ENCODE measurements at regions not wholly inside any gene's neighbourhood (a gene's known extent, or its start where the extent isn't known, plus 50 kb on each side); places are given as distances from the start of the nearest gene placed in this dataset.

DNA sequence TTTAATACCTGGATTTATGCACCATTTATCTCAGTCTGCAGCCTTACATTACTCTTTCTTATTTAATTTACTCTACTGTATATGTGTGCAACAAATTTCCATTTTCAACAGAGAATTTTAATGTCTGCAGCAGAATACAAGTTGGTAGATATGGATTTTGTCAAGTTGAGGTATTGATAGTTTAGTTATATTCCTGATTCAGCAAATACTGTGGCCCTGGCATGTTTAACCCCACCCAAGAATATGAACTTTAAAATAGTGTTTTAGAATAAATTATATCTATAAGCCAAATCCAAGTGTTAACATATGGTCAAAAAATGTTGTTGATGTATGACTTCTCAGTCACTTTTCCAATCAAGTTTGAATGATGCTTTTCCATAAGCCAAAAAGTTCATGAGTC, 378.4 kb upstream of the NRG3 start:
- no peak overlapping the region for H3K9ac ChIP-seq
- H3K27me3 ChIP-seq (ENCODE audit: insufficient read depth), result no peaks in the 10 kb centered on the region
- no peak overlapping the region for H3K4me3 ChIP-seq (ENCODE audit: low read depth in 2 of 2, low read length in 1 of 2)
- ChIA-PET POLR2A (no interaction called here), CTCF (no interaction called here)
- H3K27ac ChIP-seq (ENCODE audit: low read depth in 2 of 2, low read length in 1 of 2), result no peak overlapping the region
- H3K9me3 ChIP-seq, result no peaks in the 10 kb centered on the region
- H2AFZ ChIP-seq (ENCODE audit: low read depth), result no peak overlapping the region
- H3F3A ChIP-seq (replicated peaks; ENCODE audit: insufficient read depth), result no peaks in the 10 kb centered on the region
- no peaks in the 10 kb centered on the region for H3K9me2 ChIP-seq
- no peak for DNase-seq
- TF ChIP-seq RXRA (IDR thresholded peaks at IDR 0.05; ENCODE audit: borderline replicate concordance, low read depth) (no peak), TAF1 (IDR thresholded peaks at IDR 0.05; ENCODE audit: borderline replicate concordance, low read depth, low read length) (no peak), TEAD4 (IDR thresholded peaks at IDR 0.05; ENCODE audit: borderline replicate concordance, insufficient read depth) (no peak), NFIC (IDR thresholded peaks at IDR 0.05; ENCODE audit: borderline replicate concordance) (no peak), POLR2AphosphoS5 (IDR thresholded peaks at IDR 0.05; ENCODE audit: low read depth, low read length) (no peak), YY1 (IDR thresholded peaks at IDR 0.05; ENCODE audit: low read depth) (no peak), SIN3A (IDR thresholded peaks at IDR 0.05; ENCODE audit: borderline replicate concordance, low read depth, low read length) (no peak), ELF1 (IDR thresholded peaks at IDR 0.05) (no peak), GABPA (IDR thresholded peaks at IDR 0.05; ENCODE audit: low read depth) (no peak), SMC3 (IDR thresholded peaks at IDR 0.05; ENCODE audit: low read depth, low read length) (no peak), RFX5 (IDR thresholded peaks at IDR 0.05; ENCODE audit: low read length) (no peak), FOXJ3 (CRISPR knock-in tag; IDR thresholded peaks at IDR 0.05) (no peak), RAD21 (IDR thresholded peaks at IDR 0.05; ENCODE audit: low read length) (no peak), RCOR1 (IDR thresholded peaks at IDR 0.05; ENCODE audit: low read length) (no peak), TCF12 (IDR thresholded peaks at IDR 0.05) (no peak)
- TF ChIP-seq, protein P1, sequence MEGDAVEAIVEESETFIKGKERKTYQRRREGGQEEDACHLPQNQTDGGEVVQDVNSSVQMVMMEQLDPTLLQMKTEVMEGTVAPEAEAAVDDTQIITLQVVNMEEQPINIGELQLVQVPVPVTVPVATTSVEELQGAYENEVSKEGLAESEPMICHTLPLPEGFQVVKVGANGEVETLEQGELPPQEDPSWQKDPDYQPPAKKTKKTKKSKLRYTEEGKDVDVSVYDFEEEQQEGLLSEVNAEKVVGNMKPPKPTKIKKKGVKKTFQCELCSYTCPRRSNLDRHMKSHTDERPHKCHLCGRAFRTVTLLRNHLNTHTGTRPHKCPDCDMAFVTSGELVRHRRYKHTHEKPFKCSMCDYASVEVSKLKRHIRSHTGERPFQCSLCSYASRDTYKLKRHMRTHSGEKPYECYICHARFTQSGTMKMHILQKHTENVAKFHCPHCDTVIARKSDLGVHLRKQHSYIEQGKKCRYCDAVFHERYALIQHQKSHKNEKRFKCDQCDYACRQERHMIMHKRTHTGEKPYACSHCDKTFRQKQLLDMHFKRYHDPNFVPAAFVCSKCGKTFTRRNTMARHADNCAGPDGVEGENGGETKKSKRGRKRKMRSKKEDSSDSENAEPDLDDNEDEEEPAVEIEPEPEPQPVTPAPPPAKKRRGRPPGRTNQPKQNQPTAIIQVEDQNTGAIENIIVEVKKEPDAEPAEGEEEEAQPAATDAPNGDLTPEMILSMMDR (IDR thresholded peaks at IDR 0.05), result no peak
- TF ChIP-seq, protein P2, sequence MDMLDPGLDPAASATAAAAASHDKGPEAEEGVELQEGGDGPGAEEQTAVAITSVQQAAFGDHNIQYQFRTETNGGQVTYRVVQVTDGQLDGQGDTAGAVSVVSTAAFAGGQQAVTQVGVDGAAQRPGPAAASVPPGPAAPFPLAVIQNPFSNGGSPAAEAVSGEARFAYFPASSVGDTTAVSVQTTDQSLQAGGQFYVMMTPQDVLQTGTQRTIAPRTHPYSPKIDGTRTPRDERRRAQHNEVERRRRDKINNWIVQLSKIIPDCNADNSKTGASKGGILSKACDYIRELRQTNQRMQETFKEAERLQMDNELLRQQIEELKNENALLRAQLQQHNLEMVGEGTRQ (IDR thresholded peaks at IDR 0.05; ENCODE audit: borderline replicate concordance, low read depth, low read length), result no peak
- H3K4me1 ChIP-seq (ENCODE audit: control insufficient read depth in 1 of 2, insufficient read depth in 2 of 2, low read depth in 1 of 2, low read length in 1 of 2), result no peaks in the 10 kb centered on the region
- H3K4me2 ChIP-seq, result no peak overlapping the region
- no peaks in the 10 kb centered on the region for H4K20me1 ChIP-seq (ENCODE audit: insufficient read depth)
- H3K36me3 ChIP-seq (replicated peaks in 1 of 2; ENCODE audit: control insufficient read depth in 1 of 2, insufficient read depth in 2 of 2, low read length in 1 of 2), result no peaks in the 10 kb centered on the region
- no peaks in the 10 kb centered on the region for H3K79me2 ChIP-seq (ENCODE audit: insufficient read depth)

DNA sequence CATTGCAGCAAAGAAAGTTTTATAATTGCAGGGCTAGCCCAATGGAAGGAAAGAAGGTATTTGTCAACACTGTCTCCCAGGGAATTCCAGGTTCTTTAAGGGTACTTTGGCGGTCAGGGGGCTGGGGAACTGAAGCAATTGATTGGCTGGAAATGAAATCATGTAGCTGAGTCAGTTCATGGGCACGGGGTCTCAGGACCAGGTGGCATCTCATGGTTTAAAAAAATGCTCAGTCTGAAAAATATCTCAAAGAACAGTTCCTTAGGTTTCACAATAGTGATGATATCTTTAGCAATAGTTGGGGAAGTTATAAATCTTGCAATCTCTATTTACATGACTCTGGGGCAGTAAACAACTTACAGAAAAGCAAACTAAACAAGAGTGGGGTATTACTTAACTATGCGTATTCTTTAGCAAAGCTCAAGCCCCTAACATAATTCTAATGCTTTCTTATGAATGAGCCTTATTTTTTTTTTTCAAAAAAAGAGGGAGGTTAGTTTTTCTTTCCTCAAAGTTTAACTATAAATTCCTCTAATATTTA, 376.9 kb upstream of the NRG3 start:
- TF ChIP-seq GATA2 (CRISPR knock-in tag; IDR thresholded peaks at IDR 0.05) (no peak), MXI1 (IDR thresholded peaks at IDR 0.05; ENCODE audit: low read depth, low read length) (no peak), ELF1 (IDR thresholded peaks at IDR 0.05) (no peak), RFX5 (IDR thresholded peaks at IDR 0.05; ENCODE audit: low read length) (no peak)
- TF ChIP-seq, protein P3, sequence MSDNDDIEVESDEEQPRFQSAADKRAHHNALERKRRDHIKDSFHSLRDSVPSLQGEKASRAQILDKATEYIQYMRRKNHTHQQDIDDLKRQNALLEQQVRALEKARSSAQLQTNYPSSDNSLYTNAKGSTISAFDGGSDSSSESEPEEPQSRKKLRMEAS (IDR thresholded peaks at IDR 0.05; ENCODE audit: low read depth), result no peak

More for the DNA sequence above, 376.9 kb upstream of the NRG3 start:
- Histone ChIP-seq H3K27me3 (ENCODE audit: insufficient read depth) (no peaks in the 10 kb centered on the region), H3K36me3 (replicated peaks in 1 of 2; ENCODE audit: control insufficient read depth in 1 of 2, insufficient read depth in 2 of 2, low read length in 1 of 2) (no peaks in the 10 kb centered on the region), H3F3A (replicated peaks; ENCODE audit: insufficient read depth) (no peaks in the 10 kb centered on the region), H3K9me2 (no peaks in the 10 kb centered on the region), H3K4me1 (ENCODE audit: control insufficient read depth in 1 of 2, insufficient read depth in 2 of 2, low read depth in 1 of 2, low read length in 1 of 2) (no peaks in the 10 kb centered on the region), H3K27ac (ENCODE audit: low read depth in 2 of 2, low read length in 1 of 2) (no peak overlapping the region), H3K4me2 (no peak overlapping the region), H3K79me2 (ENCODE audit: insufficient read depth) (no peaks in the 10 kb centered on the region), H3K9me3 (no peaks in the 10 kb centered on the region), H3K4me3 (ENCODE audit: low read depth in 2 of 2, low read length in 1 of 2) (no peak overlapping the region), H2AFZ (ENCODE audit: low read depth) (no peak overlapping the region), H3K9ac (no peak overlapping the region), H4K20me1 (ENCODE audit: insufficient read depth) (no peaks in the 10 kb centered on the region)
- 11% methylated on average over 3 of the region's 3 CpGs for WGBS (ENCODE audit: low lambda C conversion rate)
- CTCF ChIA-PET, result no interaction called here
- no peak for DNase-seq
- POLR2A ChIA-PET, result no interaction called here
